Activated naive CD4-positive, alpha-beta T cell treated with anti-CD3 and anti-CD28 coated beads, Interleukin-2, amount 10 ng/mL, durations not matched to agents 7 days and 5 days (primary cell): ENCODE measurements at regions not wholly inside any gene's neighbourhood (a gene's known extent, or its start where the extent isn't known, plus 50 kb on each side); places are given as distances from the start of the nearest gene placed in this dataset.
"Not testable (repeated sequence)": the region's sequence is repeated elsewhere in the genome, so short reads cannot be mapped to it uniquely, and the experiment has no call there.

Source experiments
- CTCF ChIA-PET: fragments of 350-600 bp; sonication (Branson Sonifier 250); formaldehyde crosslinking; loops from one replicate; lab custom pipeline; 2021; ENCODE audit warnings: antibody characterized with exemption; lab: Charles Lee
- DNase-seq: peaks from one replicate; pipeline ENCODE4 v3.0.0-alpha.2; 2020
- H3K27ac Mint-ChIP-seq: one replicate; pipeline ENCODE4 v1.8.0; 2021; ENCODE audit warnings: mild to moderate bottlenecking, moderate library complexity, mixed read lengths
- H3K27me3 Mint-ChIP-seq: one replicate; pipeline ENCODE4 v1.8.0; 2021; ENCODE audit warnings: mild to moderate bottlenecking, mixed read lengths
- H3K36me3 Mint-ChIP-seq: one replicate; pipeline ENCODE4 v1.8.0; 2021; ENCODE audit warnings: mixed read lengths
- H3K4me1 Mint-ChIP-seq: one replicate; pipeline ENCODE4 v1.8.0; 2021; ENCODE audit warnings: mixed read lengths
- H3K4me3 Mint-ChIP-seq: one replicate; pipeline ENCODE4 v1.8.0; 2021; ENCODE audit warnings: mild to moderate bottlenecking, moderate library complexity, mixed read lengths
- H3K9me3 Mint-ChIP-seq: one replicate; pipeline ENCODE4 v1.8.0; 2021; ENCODE audit warnings: mixed read lengths

GRCh38 chr10:121690152-121690848 lies 92.1 kb upstream of the FGFR2 start:
- no peaks in the 10 kb centered on the region for H3K27me3 Mint-ChIP-seq
- no peak overlapping the region for H3K27ac Mint-ChIP-seq
- H3K4me3 Mint-ChIP-seq = no peak overlapping the region
- no peak for DNase-seq
- CTCF ChIA-PET = no interaction called here
- no peaks in the 10 kb centered on the region for H3K4me1 Mint-ChIP-seq
- no peaks in the 10 kb centered on the region for H3K36me3 Mint-ChIP-seq
- H3K9me3 Mint-ChIP-seq = no peaks in the 10 kb centered on the region

GRCh38 chr10:121687095-121687813 lies 89.0 kb upstream of the FGFR2 start:
- Mint-ChIP-seq H3K9me3 (no peaks in the 10 kb centered on the region), H3K27me3 (no peaks in the 10 kb centered on the region), H3K36me3 (no peaks in the 10 kb centered on the region), H3K4me1 (no peaks in the 10 kb centered on the region), H3K4me3 (no peak overlapping the region), H3K27ac (no peak overlapping the region)
- CTCF ChIA-PET = interaction anchor here (1.0 kb wide), 1 partner anchor 12 kb away, joined by 3 read pairs; no protein-coding TSS in a partner anchor
- no peak for DNase-seq

GRCh38 chr10:121684276-121684675 lies 86.0 kb upstream of the FGFR2 start:
- H3K27ac Mint-ChIP-seq = no peak overlapping the region
- CTCF ChIA-PET = no interaction called here
- H3K9me3 Mint-ChIP-seq = no peaks in the 10 kb centered on the region
- no peaks in the 10 kb centered on the region for H3K36me3 Mint-ChIP-seq
- DNase-seq = no peak
- no peak overlapping the region for H3K4me3 Mint-ChIP-seq
- no peaks in the 10 kb centered on the region for H3K4me1 Mint-ChIP-seq
- H3K27me3 Mint-ChIP-seq = no peaks in the 10 kb centered on the region

- Mint-ChIP-seq H3K36me3 (no peaks in the 10 kb centered on the region), H3K4me3 (no peak overlapping the region), H3K4me1 (no peaks in the 10 kb centered on the region), H3K27ac (no peak overlapping the region), H3K9me3 (no peaks in the 10 kb centered on the region), H3K27me3 (no peaks in the 10 kb centered on the region)
- CTCF ChIA-PET = no interaction called here
- DNase-seq = no peak
Measured at GRCh38 chr10:121683816-121684215, 85.6 kb upstream of the FGFR2 start.

- H3K36me3 Mint-ChIP-seq = no peaks in the 10 kb centered on the region
- no peak overlapping the region for H3K27ac Mint-ChIP-seq
- CTCF ChIA-PET = no interaction called here
- no peak overlapping the region for H3K4me3 Mint-ChIP-seq
- DNase-seq = no peak
- H3K9me3 Mint-ChIP-seq = no peaks in the 10 kb centered on the region
- H3K4me1 Mint-ChIP-seq = no peaks in the 10 kb centered on the region
- H3K27me3 Mint-ChIP-seq = no peaks in the 10 kb centered on the region
Measured at GRCh38 chr10:121683366-121683765, 85.1 kb upstream of the FGFR2 start.

- Mint-ChIP-seq H3K4me3 (no peak overlapping the region), H3K9me3 (no peaks in the 10 kb centered on the region), H3K27ac (no peak overlapping the region), H3K36me3 (no peaks in the 10 kb centered on the region), H3K27me3 (no peaks in the 10 kb centered on the region), H3K4me1 (no peaks in the 10 kb centered on the region)
- DNase-seq = no peak
- CTCF ChIA-PET = no interaction called here
Measured at GRCh38 chr10:121681997-121682687, 83.9 kb upstream of the FGFR2 start.

- Mint-ChIP-seq H3K36me3 (no peaks in the 10 kb centered on the region), H3K27ac (no peak overlapping the region), H3K4me3 (no peak overlapping the region), H3K4me1 (no peaks in the 10 kb centered on the region), H3K27me3 (no peaks in the 10 kb centered on the region), H3K9me3 (no peaks in the 10 kb centered on the region)
- DNase-seq = no peak
- CTCF ChIA-PET = no interaction called here
Measured at GRCh38 chr10:121680879-121681655, 82.8 kb upstream of the FGFR2 start.

GRCh38 chr10:121679916-121680315 lies 81.7 kb upstream of the FGFR2 start:
- no peaks in the 10 kb centered on the region for H3K9me3 Mint-ChIP-seq
- DNase-seq = no peak
- no peak overlapping the region for H3K4me3 Mint-ChIP-seq
- no peaks in the 10 kb centered on the region for H3K27me3 Mint-ChIP-seq
- H3K36me3 Mint-ChIP-seq = no peaks in the 10 kb centered on the region
- CTCF ChIA-PET = no interaction called here
- H3K4me1 Mint-ChIP-seq = no peaks in the 10 kb centered on the region
- no peak overlapping the region for H3K27ac Mint-ChIP-seq

- DNase-seq = no peak
- CTCF ChIA-PET = no interaction called here
- Mint-ChIP-seq H3K9me3 (no peaks in the 10 kb centered on the region), H3K4me1 (no peaks in the 10 kb centered on the region), H3K36me3 (no peaks in the 10 kb centered on the region), H3K27me3 (no peaks in the 10 kb centered on the region), H3K27ac (no peak overlapping the region), H3K4me3 (no peak overlapping the region)
Measured at GRCh38 chr10:121678631-121679174, 80.5 kb upstream of the FGFR2 start.

- no peaks in the 10 kb centered on the region for H3K4me1 Mint-ChIP-seq
- H3K4me3 Mint-ChIP-seq = no peak overlapping the region
- CTCF ChIA-PET = no interaction called here
- DNase-seq = no peak
- H3K27ac Mint-ChIP-seq = no peak overlapping the region
- H3K36me3 Mint-ChIP-seq = no peaks in the 10 kb centered on the region
- no peaks in the 10 kb centered on the region for H3K27me3 Mint-ChIP-seq
- no peaks in the 10 kb centered on the region for H3K9me3 Mint-ChIP-seq
Measured at GRCh38 chr10:121677880-121678279, 79.6 kb upstream of the FGFR2 start.

GRCh38 chr10:121675344-121675743 lies 77.1 kb upstream of the FGFR2 start:
- no peaks in the 10 kb centered on the region for H3K4me1 Mint-ChIP-seq
- no peak overlapping the region for H3K4me3 Mint-ChIP-seq
- H3K27me3 Mint-ChIP-seq = no peaks in the 10 kb centered on the region
- no peak for DNase-seq
- no peaks in the 10 kb centered on the region for H3K9me3 Mint-ChIP-seq
- CTCF ChIA-PET = no interaction called here
- H3K27ac Mint-ChIP-seq = no peak overlapping the region
- H3K36me3 Mint-ChIP-seq = no peaks in the 10 kb centered on the region

GRCh38 chr10:121674885-121675284 lies 76.6 kb upstream of the FGFR2 start:
- Mint-ChIP-seq H3K36me3 (no peaks in the 10 kb centered on the region), H3K9me3 (no peaks in the 10 kb centered on the region), H3K27me3 (no peaks in the 10 kb centered on the region), H3K4me1 (no peaks in the 10 kb centered on the region), H3K4me3 (no peak overlapping the region), H3K27ac (no peak overlapping the region)
- CTCF ChIA-PET = no interaction called here
- no peak for DNase-seq

- Mint-ChIP-seq H3K36me3 (no peaks in the 10 kb centered on the region), H3K4me1 (no peaks in the 10 kb centered on the region), H3K27ac (no peak overlapping the region), H3K27me3 (peaks cover 4% of the 10 kb centered on the region), H3K9me3 (no peaks in the 10 kb centered on the region), H3K4me3 (no peak overlapping the region)
- CTCF ChIA-PET = no interaction called here
- DNase-seq = no peak
Measured at GRCh38 chr10:121672733-121673132, 74.5 kb upstream of the FGFR2 start.

GRCh38 chr10:121669840-121670239 lies 71.6 kb upstream of the FGFR2 start:
- DNase-seq, H3K9me3 Mint-ChIP-seq, H3K36me3 Mint-ChIP-seq, H3K27me3 Mint-ChIP-seq, H3K27ac Mint-ChIP-seq, H3K4me3 Mint-ChIP-seq, CTCF ChIA-PET, H3K4me1 Mint-ChIP-seq: not testable (repeated sequence)
